Brain microvascular endothelial cell (primary cell): ENCODE measurements at regions not wholly inside any gene's neighbourhood (a gene's known extent, or its start where the extent isn't known, plus 50 kb on each side); places are given as distances from the start of the nearest gene placed in this dataset.
"Not testable (repeated sequence)": the region's sequence is repeated elsewhere in the genome, so short reads cannot be mapped to it uniquely, and the experiment has no call there.

ENCODE experiments used
- DNase-seq: peaks from one replicate; pipeline ENCODE4 v3.0.0-alpha.2; 2020
- H3K27ac ChIP-seq: fragments of 250-450 bp; sonication (Bioruptor Pico); 2 replicates; pipeline ENCODE4 v1.5.1; 2020; ENCODE audit warnings: mild to moderate bottlenecking, moderate library complexity
- H3K27me3 ChIP-seq: fragments of 250-450 bp; sonication (Bioruptor Pico); replicated peaks from 2 replicates; pipeline ENCODE4 v1.5.1; 2020; ENCODE audit warnings: mild to moderate bottlenecking
- H3K36me3 ChIP-seq: fragments of 250-450 bp; sonication (Bioruptor Pico); replicated peaks from 2 replicates; pipeline ENCODE4 v1.5.1; 2020; ENCODE audit warnings: mild to moderate bottlenecking
- H3K4me3 ChIP-seq: 2 replicates; pipeline ENCODE4 v1.5.1; 2011; ENCODE audit warnings: low read depth, mild to moderate bottlenecking, control low read depth, low read length, moderate library complexity
- in situ Hi-C: cut with HindIII; loops from 2 replicates; pipeline ENCODE4 v1.10.0; 2017; ENCODE audit warnings: low sequenced_read_pairs, low pct_ligation_motif_present

- H3K27ac ChIP-seq, in situ Hi-C loops, H3K4me3 ChIP-seq, H3K27me3 ChIP-seq, H3K36me3 ChIP-seq, DNase-seq: not testable (repeated sequence)
Measured at GRCh38 chr7:55702831-55703230, 130.5 kb upstream of the VOPP1 start.

- H3K27me3 ChIP-seq, H3K27ac ChIP-seq, DNase-seq, H3K4me3 ChIP-seq, in situ Hi-C loops, H3K36me3 ChIP-seq: not testable (repeated sequence)
Measured at GRCh38 chr7:55699450-55699842, 127.1 kb upstream of the VOPP1 start.

GRCh38 chr7:55698607-55699449 lies 126.5 kb upstream of the VOPP1 start:
- H3K36me3 ChIP-seq, in situ Hi-C loops, H3K4me3 ChIP-seq, H3K27me3 ChIP-seq, H3K27ac ChIP-seq: not testable (repeated sequence)
- DNase-seq = peak; percentile 5

- H3K27ac ChIP-seq, DNase-seq, in situ Hi-C loops: not testable (repeated sequence)
Measured at GRCh38 chr7:55695893-55696701, 123.8 kb upstream of the VOPP1 start.

DNA sequence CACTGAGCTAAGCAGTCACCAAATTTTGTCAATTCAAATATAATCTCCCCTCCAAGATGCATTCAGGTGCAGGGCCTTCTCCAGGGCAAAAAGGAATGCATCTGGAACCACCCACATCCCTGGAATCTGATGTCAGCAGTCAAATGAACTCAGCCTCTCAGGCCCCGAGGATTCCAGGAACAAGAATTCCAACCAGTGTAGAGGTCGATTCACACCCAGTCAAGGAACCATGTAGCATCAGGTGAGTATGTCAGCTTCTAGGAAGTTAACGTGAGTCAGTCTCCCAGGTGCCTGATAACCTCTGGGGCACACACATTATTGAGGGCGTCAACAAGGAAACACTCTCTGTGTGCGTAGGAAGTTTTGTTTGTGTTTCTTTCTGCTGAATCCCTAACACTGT lies 122.2 kb upstream of the VOPP1 start:
- H3K27ac ChIP-seq, H3K36me3 ChIP-seq, H3K27me3 ChIP-seq, H3K4me3 ChIP-seq, DNase-seq, in situ Hi-C loops: not testable (repeated sequence)

More at GRCh38 chr7:55695893-55696701, 123.8 kb upstream of the VOPP1 start:
- not testable (repeated sequence) for H3K36me3 ChIP-seq, H3K27me3 ChIP-seq, H3K4me3 ChIP-seq

- not testable (repeated sequence) for H3K36me3 ChIP-seq
Measured at GRCh38 chr7:55688684-55689681, 116.7 kb upstream of the VOPP1 start.

GRCh38 chr7:55688261-55688660 lies 116.0 kb upstream of the VOPP1 start:
- in situ Hi-C loops, H3K27me3 ChIP-seq, H3K36me3 ChIP-seq, H3K4me3 ChIP-seq, H3K27ac ChIP-seq, DNase-seq: not testable (repeated sequence)

More at GRCh38 chr7:55688684-55689681, 116.7 kb upstream of the VOPP1 start:
- DNase-seq = peak; percentile 0
- in situ Hi-C loops, H3K27ac ChIP-seq, H3K27me3 ChIP-seq, H3K4me3 ChIP-seq: not testable (repeated sequence)

DNA sequence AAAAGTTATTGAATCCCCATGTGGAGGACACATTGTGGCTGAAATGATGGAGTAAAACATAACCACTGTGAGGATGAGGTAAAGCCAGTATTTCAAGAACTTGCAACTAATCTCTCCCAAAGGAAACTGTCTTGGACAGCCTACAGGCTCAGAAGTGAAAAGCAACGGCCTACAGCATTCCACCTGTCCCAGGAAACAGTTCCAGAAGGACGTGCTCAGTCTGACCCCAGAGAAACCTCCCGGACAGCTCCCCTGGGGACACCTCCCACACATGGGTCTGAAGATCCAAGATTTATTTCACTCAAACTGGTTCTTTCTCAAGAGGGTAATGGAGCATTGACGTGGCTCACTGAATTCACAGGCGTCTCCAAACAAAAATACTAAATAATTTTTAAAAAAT lies 115.0 kb upstream of the VOPP1 start:
- H3K36me3 ChIP-seq, H3K4me3 ChIP-seq, H3K27ac ChIP-seq, in situ Hi-C loops, H3K27me3 ChIP-seq, DNase-seq: not testable (repeated sequence)

DNA sequence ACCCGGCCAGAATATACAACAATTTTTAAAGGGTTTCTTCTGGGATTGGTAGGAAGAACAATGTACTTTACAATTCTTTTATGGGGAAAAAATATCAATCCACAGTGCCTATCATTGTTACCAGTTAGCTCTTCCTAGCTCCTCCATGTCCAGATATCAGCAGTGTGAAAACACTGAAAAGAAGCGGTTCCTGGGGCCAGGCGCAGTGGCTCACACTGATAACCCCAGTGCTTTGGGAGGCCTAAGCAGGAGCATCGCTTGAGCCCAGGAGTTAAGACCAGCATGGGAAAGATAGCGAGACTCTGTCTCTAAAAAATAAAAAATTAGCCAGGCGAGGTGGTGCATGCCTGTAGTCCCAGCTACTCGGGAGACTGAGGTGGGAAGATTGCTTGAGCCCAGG lies 114.5 kb upstream of the VOPP1 start:
- in situ Hi-C loops, H3K27me3 ChIP-seq: not testable (repeated sequence)

DNA sequence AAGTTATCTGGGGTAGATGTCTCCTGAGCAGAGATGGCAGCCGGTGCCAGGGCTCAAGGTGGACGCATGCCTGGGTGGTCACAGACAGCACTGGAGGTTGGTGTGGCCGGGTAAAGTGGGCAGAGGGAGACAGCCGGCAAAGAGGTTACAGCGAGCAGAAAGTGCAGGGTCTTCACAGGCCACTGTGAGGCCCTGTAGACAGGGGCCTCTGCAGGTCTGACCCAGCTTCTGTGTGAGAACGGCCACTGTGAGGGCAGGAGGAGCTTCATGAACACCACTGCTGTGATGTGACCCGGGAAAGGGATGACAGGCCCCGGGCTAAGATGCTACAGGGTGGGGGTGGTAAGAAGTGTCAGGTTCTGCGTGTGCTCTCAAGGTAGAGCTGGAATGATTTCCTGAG lies 111.2 kb upstream of the VOPP1 start:
- DNase-seq, H3K4me3 ChIP-seq, in situ Hi-C loops, H3K27ac ChIP-seq, H3K27me3 ChIP-seq, H3K36me3 ChIP-seq: not testable (repeated sequence)

More for the DNA sequence above, 114.5 kb upstream of the VOPP1 start:
- DNase-seq, H3K36me3 ChIP-seq, H3K4me3 ChIP-seq, H3K27ac ChIP-seq: not testable (repeated sequence)

DNA sequence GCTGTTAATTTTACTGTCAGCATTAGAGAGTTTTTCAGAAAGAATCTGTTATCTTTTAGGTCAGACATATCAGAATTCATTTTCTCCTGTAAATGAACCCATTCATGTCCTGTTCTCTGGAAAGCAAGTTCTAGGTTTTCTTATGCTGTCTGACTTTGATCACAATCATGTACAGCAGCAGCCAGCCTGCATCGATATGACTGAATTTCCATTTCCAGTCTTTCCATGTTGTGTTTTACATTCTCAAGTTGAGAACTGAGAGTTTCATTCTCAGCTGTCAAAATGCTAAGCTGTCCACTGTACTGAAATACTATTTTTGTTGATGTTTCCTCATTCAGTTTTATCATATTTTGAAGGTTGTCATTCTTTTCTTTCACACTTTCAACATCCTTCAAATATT lies 103.3 kb upstream of the VOPP1 start:
- in situ Hi-C loops, H3K36me3 ChIP-seq, H3K27ac ChIP-seq: not testable (repeated sequence)

GRCh38 chr7:55673525-55673924 lies 101.2 kb upstream of the VOPP1 start:
- H3K36me3 ChIP-seq, DNase-seq, in situ Hi-C loops, H3K27me3 ChIP-seq, H3K27ac ChIP-seq, H3K4me3 ChIP-seq: not testable (repeated sequence)

More for the DNA sequence above, 103.3 kb upstream of the VOPP1 start:
- not testable (repeated sequence) for DNase-seq, H3K4me3 ChIP-seq, H3K27me3 ChIP-seq

GRCh38 chr7:55672084-55672483 lies 99.8 kb upstream of the VOPP1 start:
- H3K27ac ChIP-seq, H3K27me3 ChIP-seq, H3K4me3 ChIP-seq, in situ Hi-C loops, DNase-seq, H3K36me3 ChIP-seq: not testable (repeated sequence)
